ENCODE measurements at regions not wholly inside any gene's neighbourhood (a gene's known extent, or its start where the extent isn't known, plus 50 kb on each side); places are given as distances from the start of the nearest gene placed in this dataset.

- Histone ChIP-seq H3K4me3 (ENCODE audit: low read depth, low read length, poor library complexity, severe bottlenecking) (no peak overlapping the region), H2AFZ (ENCODE audit: low read length) (0 out of 2 replicates have a peak overlapping the region, but pooled peaks have one; percentile 23), H3K27ac (ENCODE audit: low read depth, low read length, poor library complexity, severe bottlenecking) (no peak overlapping the region), H3K9me2 (ENCODE audit: insufficient read depth, low read length) (no peaks in the 10 kb centered on the region), H3K36me3 (ENCODE audit: insufficient read depth, low read length) (no peaks in the 10 kb centered on the region), H3K79me2 (ENCODE audit: insufficient read depth, low read depth, low read length) (no peaks in the 10 kb centered on the region), H3K4me1 (ENCODE audit: insufficient read depth, low read length, poor library complexity, severe bottlenecking) (peaks cover 3% of the 10 kb centered on the region), H4K20me1 (ENCODE audit: insufficient read depth, low read length) (no peaks in the 10 kb centered on the region), H3K9me3 (ENCODE audit: low read length) (no peaks in the 10 kb centered on the region), H3K4me2 (ENCODE audit: low read length) (no peak overlapping the region)
- no TSS peak for BruUV-seq (replicated peaks)
- no peak for TF ChIP-seq EZH2phosphoT487 (IDR thresholded peaks at IDR 0.05; ENCODE audit: borderline replicate concordance, low read depth, low read length)
- TF ChIP-seq CTCF (conservative IDR thresholded peaks at IDR 0.05; ENCODE audit: low read length): no peak
- ChIA-PET CTCF (ENCODE audit: unreplicated experiment) (interaction anchor here (0.5 kb wide), 1 partner anchor 645 kb away, joined by 4 read pairs; no protein-coding TSS in a partner anchor), POLR2A (interaction anchor here (1.0 to 1.9 kb wide), 2 partner anchors 18 to 29 kb away, joined by 4 read pairs; no protein-coding TSS in a partner anchor)
- intact Hi-C loops (cut with micrococcal nuclease; ENCODE audit: unreplicated experiment): no loop called here
- DNase-seq (ENCODE audit: low spot score): no peak
Observed at GRCh38 chr12:66765204-66765603, 86.3 kb upstream of the GRIP1 start.

- DNase-seq (ENCODE audit: low spot score): no peak
- BruUV-seq (replicated peaks): no TSS peak
- Histone ChIP-seq H3K9me3 (ENCODE audit: low read length) (no peaks in the 10 kb centered on the region), H3K9me2 (ENCODE audit: insufficient read depth, low read length) (no peaks in the 10 kb centered on the region), H3K4me1 (ENCODE audit: insufficient read depth, low read length, poor library complexity, severe bottlenecking) (peaks cover 3% of the 10 kb centered on the region), H3K79me2 (ENCODE audit: insufficient read depth, low read depth, low read length) (no peaks in the 10 kb centered on the region), H3K27ac (ENCODE audit: low read depth, low read length, poor library complexity, severe bottlenecking) (no peak overlapping the region), H3K36me3 (ENCODE audit: insufficient read depth, low read length) (no peaks in the 10 kb centered on the region), H4K20me1 (ENCODE audit: insufficient read depth, low read length) (no peaks in the 10 kb centered on the region), H2AFZ (ENCODE audit: low read length) (no peak overlapping the region), H3K4me2 (ENCODE audit: low read length) (no peak overlapping the region), H3K4me3 (ENCODE audit: low read depth, low read length, poor library complexity, severe bottlenecking) (no peak overlapping the region)
- no peak for TF ChIP-seq EZH2phosphoT487 (IDR thresholded peaks at IDR 0.05; ENCODE audit: borderline replicate concordance, low read depth, low read length)
- no peak for TF ChIP-seq CTCF (conservative IDR thresholded peaks at IDR 0.05; ENCODE audit: low read length)
- intact Hi-C loops (cut with micrococcal nuclease; ENCODE audit: unreplicated experiment): no loop called here
- ChIA-PET CTCF (ENCODE audit: unreplicated experiment) (no interaction called here), POLR2A (no interaction called here)
Observed at GRCh38 chr12:66767536-66767935, 88.7 kb upstream of the GRIP1 start.

GRCh38 chr12:66768293-66768692, 89.4 kb upstream of the GRIP1 start:
- no peak overlapping the region for H2AFZ ChIP-seq (ENCODE audit: low read length)

More at GRCh38 chr12:66768293-66768692, 89.4 kb upstream of the GRIP1 start:
- H3K4me3 ChIP-seq (ENCODE audit: low read depth, low read length, poor library complexity, severe bottlenecking): no peak overlapping the region
- no peaks in the 10 kb centered on the region for H3K9me3 ChIP-seq (ENCODE audit: low read length)
- POLR2A ChIA-PET: no interaction called here
- DNase-seq (ENCODE audit: low spot score): peak; percentile 18
- TF ChIP-seq CTCF (conservative IDR thresholded peaks at IDR 0.05; ENCODE audit: low read length) (no peak), EZH2phosphoT487 (IDR thresholded peaks at IDR 0.05; ENCODE audit: borderline replicate concordance, low read depth, low read length) (no peak)
- H3K27ac ChIP-seq (ENCODE audit: low read depth, low read length, poor library complexity, severe bottlenecking): no peak overlapping the region
- intact Hi-C loops (cut with micrococcal nuclease; ENCODE audit: unreplicated experiment): no loop called here
- H4K20me1 ChIP-seq (ENCODE audit: insufficient read depth, low read length): no peaks in the 10 kb centered on the region
- peaks cover 3% of the 10 kb centered on the region for H3K4me1 ChIP-seq (ENCODE audit: insufficient read depth, low read length, poor library complexity, severe bottlenecking)
- H3K79me2 ChIP-seq (ENCODE audit: insufficient read depth, low read depth, low read length): no peaks in the 10 kb centered on the region
- CTCF ChIA-PET (ENCODE audit: unreplicated experiment): no interaction called here
- no TSS peak for BruUV-seq (replicated peaks)
- H3K9me2 ChIP-seq (ENCODE audit: insufficient read depth, low read length): no peaks in the 10 kb centered on the region
- no peak overlapping the region for H3K4me2 ChIP-seq (ENCODE audit: low read length)
- no peaks in the 10 kb centered on the region for H3K36me3 ChIP-seq (ENCODE audit: insufficient read depth, low read length)
